Astrocyte of the cerebellum (primary cell): ENCODE measurements at regions not wholly inside any gene's neighbourhood (a gene's known extent, or its start where the extent isn't known, plus 50 kb on each side); places are given as distances from the start of the nearest gene placed in this dataset.
"Not testable (repeated sequence)": the region's sequence is repeated elsewhere in the genome, so short reads cannot be mapped to it uniquely, and the experiment has no call there.

Experiments
- DNase-seq: peaks from one replicate; pipeline ENCODE4 v3.0.0-alpha.2; 2011; ENCODE audit warnings: low read depth
- H3K4me3 ChIP-seq: 2 replicates; pipeline ENCODE4 v1.5.1; 2011; ENCODE audit warnings: mild to moderate bottlenecking, low read depth, low read length, moderate library complexity
- CTCF ChIP-seq: IDR thresholded peaks from 2 replicates; pipeline ENCODE4 v1.5.1; 2012; ENCODE audit warnings: low read length, low read depth, moderate library complexity, mild to moderate bottlenecking; ENCODE audit errors: missing control alignments
- in situ Hi-C: cut with HindIII; loops from 2 replicates; pipeline ENCODE4 v1.10.0; 2017; ENCODE audit warnings: low sequenced_read_pairs

- no peak for TF ChIP-seq CTCF
Observed at GRCh38 chr6:978937-979685, 286.2 kb upstream of the EXOC2 start.

GRCh38 chr6:977226-977625 lies 284.3 kb upstream of the EXOC2 start:
- H3K4me3 ChIP-seq, DNase-seq, in situ Hi-C loops: not testable (repeated sequence)

More at GRCh38 chr6:978937-979685, 286.2 kb upstream of the EXOC2 start:
- H3K4me3 ChIP-seq, result no peak overlapping the region
- in situ Hi-C loops, result no loop called here
- no peak for DNase-seq

DNA sequence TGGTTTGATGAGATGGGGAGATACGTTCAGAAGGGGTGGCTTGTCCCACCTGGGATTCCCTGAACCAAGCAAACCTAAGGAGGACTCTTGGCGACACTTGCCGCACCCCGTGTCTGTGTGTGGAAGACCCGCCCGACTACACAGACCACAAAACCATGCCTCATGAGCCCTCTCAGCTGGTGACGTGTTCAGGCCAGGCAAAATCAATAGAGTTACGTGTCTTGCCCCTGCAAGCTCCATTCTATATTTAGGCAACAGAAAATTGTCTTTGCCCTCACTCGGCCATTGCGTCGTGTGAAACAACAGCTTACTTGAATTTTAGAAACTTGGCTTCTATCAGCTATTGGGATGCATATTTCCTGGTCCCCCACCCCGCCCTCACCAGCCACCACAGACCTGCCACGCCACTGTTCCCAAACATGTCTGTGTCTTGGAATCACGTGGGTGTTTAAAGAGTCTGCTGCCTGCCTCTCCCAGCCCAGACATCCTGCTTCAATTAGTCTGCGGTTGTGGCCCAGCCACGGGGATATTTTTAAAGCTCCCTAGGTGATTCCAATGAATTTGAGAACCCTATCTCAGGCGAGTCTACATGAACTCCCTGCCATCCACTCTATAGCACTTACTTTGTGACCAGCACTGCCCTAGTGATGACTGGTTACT lies 279.2 kb upstream of the EXOC2 start:
- no peak for DNase-seq
- no peak for TF ChIP-seq CTCF
- no peak overlapping the region for H3K4me3 ChIP-seq
- in situ Hi-C loops, result no loop called here

- TF ChIP-seq CTCF, result no peak
- in situ Hi-C loops, result no loop called here
- DNase-seq, result no peak
- no peak overlapping the region for H3K4me3 ChIP-seq
Observed at GRCh38 chr6:968791-969190, 275.9 kb upstream of the EXOC2 start.

GRCh38 chr6:967701-968100 lies 274.8 kb upstream of the EXOC2 start:
- no peak for TF ChIP-seq CTCF
- in situ Hi-C loops, result no loop called here

DNA sequence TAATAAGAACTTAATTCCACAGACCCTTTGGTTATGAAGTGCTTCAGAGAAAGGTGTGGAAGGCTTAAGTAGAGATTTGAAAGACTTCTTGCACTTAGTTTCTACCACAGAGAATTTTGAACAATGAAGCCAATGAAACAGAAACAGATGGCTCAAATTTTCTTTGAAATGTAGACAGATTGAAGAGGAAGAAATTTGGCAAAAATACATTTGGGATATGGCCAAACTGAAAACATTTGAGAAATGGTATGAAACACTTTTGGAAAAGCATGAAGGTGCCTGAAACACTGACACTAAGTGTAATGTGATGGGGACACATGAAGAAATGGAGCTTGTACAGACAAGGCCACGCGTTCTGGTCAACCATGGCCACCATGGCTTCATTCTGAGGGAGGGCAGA lies 272.4 kb upstream of the EXOC2 start:
- TF ChIP-seq CTCF, result no peak
- no peak overlapping the region for H3K4me3 ChIP-seq
- DNase-seq, result no peak
- in situ Hi-C loops, result no loop called here

More at GRCh38 chr6:967701-968100, 274.8 kb upstream of the EXOC2 start:
- H3K4me3 ChIP-seq, result no peak overlapping the region
- no peak for DNase-seq

- DNase-seq, result no peak
- no peak for TF ChIP-seq CTCF
- no peak overlapping the region for H3K4me3 ChIP-seq
- in situ Hi-C loops, result no loop called here
Observed at GRCh38 chr6:963456-963855, 270.5 kb upstream of the EXOC2 start.
